GM12873 (cell line): ENCODE measurements at regions not wholly inside any gene's neighbourhood (a gene's known extent, or its start where the extent isn't known, plus 50 kb on each side); places are given as distances from the start of the nearest gene placed in this dataset.

Experiments
- CTCF ChIP-seq: IDR thresholded peaks from 2 replicates; pipeline ENCODE4 v1.5.1; 2012; ENCODE audit warnings: low read depth, mild to moderate bottlenecking, moderate library complexity, low read length, control low read depth; ENCODE audit not compliant: insufficient read depth; ENCODE audit errors: missing control alignments

- no peak for TF ChIP-seq CTCF
Observed at GRCh38 chr2:211170843-211171242, 614.4 kb downstream of the CPS1 start.

- no peak for TF ChIP-seq CTCF
Observed at GRCh38 chr2:211174021-211174420, 617.6 kb downstream of the CPS1 start.

GRCh38 chr2:211174631-211175030 lies 618.2 kb downstream of the CPS1 start:
- no peak for TF ChIP-seq CTCF

GRCh38 chr2:211175956-211176355 lies 619.6 kb downstream of the CPS1 start:
- no peak for TF ChIP-seq CTCF

- no peak for TF ChIP-seq CTCF
Observed at GRCh38 chr2:211176514-211177141, 620.2 kb downstream of the CPS1 start.

- no peak for TF ChIP-seq CTCF
Observed at GRCh38 chr2:211181626-211182025, 625.2 kb downstream of the CPS1 start.

- TF ChIP-seq CTCF, result no peak
Observed at GRCh38 chr2:211187602-211188001, 631.2 kb downstream of the CPS1 start.
